Prostate gland (tissue), 2 donors: ENCODE measurements at regions not wholly inside any gene's neighbourhood (a gene's known extent, or its start where the extent isn't known, plus 50 kb on each side); places are given as distances from the start of the nearest gene placed in this dataset.

Experiments used
- POLR2A ChIP-seq: fragments of 450-650 bp; IDR thresholded peaks from one replicate; pipeline ENCODE4 v1.6.1; 2016; ENCODE audit warnings: antibody characterized with exemption, mild to moderate bottlenecking
- POLR2AphosphoS5 ChIP-seq: sonication (generic); formaldehyde crosslinking; IDR thresholded peaks from one replicate; pipeline ENCODE4 v1.6.1; 2017; ENCODE audit warnings: antibody characterized with exemption
- TF ChIP-seq, protein P1 (sequence below), 4 experiments: fragments of 200-600 bp in 2 of 4; fragments of 450-650 bp in 2 of 4; sonication (generic) in 2 of 4; IDR thresholded peaks; 1 replicate in 3 of 4; 2 replicates in 1 of 4; pipeline ENCODE4 v1.5.1; 2016 to 2019; ENCODE audit warnings: antibody characterized with exemption in 4 of 4, mild to moderate bottlenecking in 2 of 4, moderate library complexity in 2 of 4

DNA sequence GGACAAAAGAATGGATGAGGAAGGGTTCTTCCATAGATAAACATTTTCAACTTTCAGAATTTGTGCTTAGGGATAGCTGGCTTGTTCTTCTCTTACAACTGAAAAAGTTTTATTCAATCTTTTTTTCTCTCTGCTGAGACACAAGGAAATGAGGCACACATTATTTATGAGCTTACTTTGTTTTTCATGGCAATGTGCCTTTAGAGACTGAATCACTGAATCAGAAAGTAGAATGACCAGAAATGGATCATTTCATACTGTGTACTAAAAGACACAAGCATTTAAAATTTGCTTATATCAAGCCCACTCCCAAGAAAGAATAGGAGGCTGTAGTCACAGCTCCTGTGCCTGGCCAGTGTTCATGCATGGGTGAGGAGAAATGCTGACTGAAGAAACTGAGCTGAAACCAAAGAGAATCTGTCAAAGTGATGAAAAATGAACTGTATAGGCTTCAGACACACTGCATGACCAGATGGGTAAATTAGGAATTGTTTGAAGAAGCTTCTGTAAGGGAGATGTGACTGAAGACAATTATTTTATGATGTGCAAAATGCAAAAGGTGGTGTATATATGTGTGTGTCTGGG lies 413.8 kb downstream of the RAPGEF2 start:
- TF ChIP-seq POLR2A: no peak
- no peak for TF ChIP-seq POLR2AphosphoS5
- TF ChIP-seq, protein P1, sequence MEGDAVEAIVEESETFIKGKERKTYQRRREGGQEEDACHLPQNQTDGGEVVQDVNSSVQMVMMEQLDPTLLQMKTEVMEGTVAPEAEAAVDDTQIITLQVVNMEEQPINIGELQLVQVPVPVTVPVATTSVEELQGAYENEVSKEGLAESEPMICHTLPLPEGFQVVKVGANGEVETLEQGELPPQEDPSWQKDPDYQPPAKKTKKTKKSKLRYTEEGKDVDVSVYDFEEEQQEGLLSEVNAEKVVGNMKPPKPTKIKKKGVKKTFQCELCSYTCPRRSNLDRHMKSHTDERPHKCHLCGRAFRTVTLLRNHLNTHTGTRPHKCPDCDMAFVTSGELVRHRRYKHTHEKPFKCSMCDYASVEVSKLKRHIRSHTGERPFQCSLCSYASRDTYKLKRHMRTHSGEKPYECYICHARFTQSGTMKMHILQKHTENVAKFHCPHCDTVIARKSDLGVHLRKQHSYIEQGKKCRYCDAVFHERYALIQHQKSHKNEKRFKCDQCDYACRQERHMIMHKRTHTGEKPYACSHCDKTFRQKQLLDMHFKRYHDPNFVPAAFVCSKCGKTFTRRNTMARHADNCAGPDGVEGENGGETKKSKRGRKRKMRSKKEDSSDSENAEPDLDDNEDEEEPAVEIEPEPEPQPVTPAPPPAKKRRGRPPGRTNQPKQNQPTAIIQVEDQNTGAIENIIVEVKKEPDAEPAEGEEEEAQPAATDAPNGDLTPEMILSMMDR (IDR thresholded peaks at IDR 0.05): no peak
